Endothelial cell of umbilical vein (primary cell): ENCODE measurements at regions not wholly inside any gene's neighbourhood (a gene's known extent, or its start where the extent isn't known, plus 50 kb on each side); places are given as distances from the start of the nearest gene placed in this dataset.

Source experiments
- BruUV-seq: library from RNA; stranded (reverse); fragments of 400-500 nt; replicated peaks from 2 replicates; lab custom pipeline; 2021; lab: Mats Ljungman, UMichigan
- CTCF ChIA-PET: fragments of 300-600, 350-600 bp; sonication (Branson Sonifier 250); formaldehyde crosslinking; loops from one replicate; lab custom pipeline; 2021; ENCODE audit warnings: antibody characterized with exemption, inconsistent platforms; lab: Charles Lee
- POLR2A ChIA-PET: fragments of 300-600, 350-600 bp; sonication (Branson Sonifier 250); formaldehyde crosslinking; loops from one replicate; lab custom pipeline; 2021; ENCODE audit warnings: antibody characterized with exemption, inconsistent platforms; lab: Charles Lee
- DNase-seq: peaks from one replicate; pipeline ENCODE4 v3.0.0-alpha.2; 2011; ENCODE audit warnings: low read depth, low spot score
- FAIRE-seq: peaks from 2 replicates; lab custom pipeline; 2011; peaks lifted over from hg19 to GRCh38; lab: Jason Lieb, UNC
- H2AFZ ChIP-seq: 2 replicates; pipeline ENCODE4 v1.6.0; 2012; ENCODE audit warnings: low read depth, low read length, control low read depth, inconsistent platforms
- H3K27ac ChIP-seq: 2 replicates; pipeline ENCODE4 v1.5.1; 2011; ENCODE audit warnings: low read depth, mild to moderate bottlenecking, control low read depth, low read length, moderate library complexity; ENCODE audit not compliant: insufficient read depth
- H3K27me3 ChIP-seq, 2 experiments: 2 replicates each; pipeline versions ENCODE4 v1.6.0 to v1.6.1; 2011; ENCODE audit warnings: low read length in 2 of 2, mixed read lengths in 1 of 2; ENCODE audit not compliant: control insufficient read depth in 2 of 2, insufficient read depth in 2 of 2
- H3K36me3 ChIP-seq, 2 experiments: 2 replicates in 1 of 2; 3 replicates in 1 of 2; pipeline ENCODE4 v1.5.1; 2011; ENCODE audit warnings: low read length in 2 of 2, mild to moderate bottlenecking in 1 of 2, moderate library complexity in 1 of 2; ENCODE audit not compliant: control insufficient read depth in 2 of 2, insufficient read depth in 2 of 2; ENCODE audit errors: extremely low read depth in 1 of 2
- H3K4me1 ChIP-seq: 3 replicates; pipeline ENCODE4 v1.5.1; 2011; ENCODE audit warnings: mild to moderate bottlenecking, low read length; ENCODE audit not compliant: control insufficient read depth, insufficient read depth; ENCODE audit errors: extremely low read depth
- H3K4me2 ChIP-seq: 2 replicates; pipeline ENCODE4 v1.6.1; 2011; ENCODE audit warnings: low read length, control low read depth, mixed read lengths; ENCODE audit not compliant: insufficient read depth
- H3K4me3 ChIP-seq, 3 experiments: fragments of 200-600 bp in 1 of 3; sonication (generic), shearing (Covaris generic) in 1 of 3; replicated peaks in 1 of 3; 2 replicates each; pipeline ENCODE4 v1.5.1; 2011 to 2016; ENCODE audit warnings: control low read depth in 3 of 3, low read length in 3 of 3, mild to moderate bottlenecking in 2 of 3, inconsistent platforms in 1 of 3, low read depth in 1 of 3, moderate library complexity in 1 of 3; ENCODE audit not compliant: insufficient read depth in 1 of 3
- H3K79me2 ChIP-seq: 2 replicates; pipeline ENCODE4 v1.6.0; 2012; ENCODE audit warnings: low read length, inconsistent platforms; ENCODE audit not compliant: control insufficient read depth, insufficient read depth
- H3K9ac ChIP-seq: replicated peaks from 2 replicates; pipeline ENCODE3; 2011; ENCODE audit warnings: low read length, control low read depth; ENCODE audit not compliant: insufficient read depth; ENCODE audit errors: extremely low read depth
- H3K9me1 ChIP-seq: replicated peaks from 3 replicates; pipeline ENCODE4 v1.6.0; 2011; ENCODE audit warnings: mild to moderate bottlenecking, low read length; ENCODE audit not compliant: control insufficient read depth, insufficient read depth; ENCODE audit errors: extremely low read depth
- H3K9me3 ChIP-seq: replicated peaks from 2 replicates; pipeline ENCODE4 v1.5.1; 2012; ENCODE audit warnings: low read length, inconsistent platforms; ENCODE audit not compliant: control insufficient read depth, insufficient read depth
- H4K20me1 ChIP-seq: replicated peaks from 2 replicates; pipeline ENCODE3; 2011; ENCODE audit warnings: mild to moderate bottlenecking, low read length; ENCODE audit not compliant: control insufficient read depth, insufficient read depth; ENCODE audit errors: extremely low read depth
- CTCF ChIP-seq, 2 donors: IDR thresholded peaks; 1 replicate in 1 of 2; 2 replicates in 1 of 2; pipeline ENCODE4 v1.5.1; 2011; ENCODE audit warnings: low read length in 2 of 2, mild to moderate bottlenecking in 2 of 2, moderate library complexity in 2 of 2, control low read depth in 1 of 2, inconsistent platforms in 1 of 2, low read depth in 1 of 2; ENCODE audit not compliant: insufficient read depth in 1 of 2; ENCODE audit errors: extremely low read depth in 1 of 2
- EZH2 ChIP-seq: IDR thresholded peaks from 2 replicates; pipeline ENCODE4 v1.6.1; 2012; ENCODE audit warnings: borderline replicate concordance, low read depth, mild to moderate bottlenecking, moderate library complexity, low read length, inconsistent platforms; ENCODE audit not compliant: severe bottlenecking
- FOS ChIP-seq: IDR thresholded peaks from 2 replicates; pipeline ENCODE4 v1.6.1; 2011; ENCODE audit warnings: mild to moderate bottlenecking, low read length, moderate library complexity, borderline replicate concordance; ENCODE audit not compliant: insufficient read depth
- GATA2 ChIP-seq: IDR thresholded peaks from 2 replicates; pipeline ENCODE4 v1.7.0; 2011; ENCODE audit warnings: low read depth, mild to moderate bottlenecking, moderate library complexity, mixed read lengths, low read length; ENCODE audit not compliant: insufficient read length, insufficient read depth
- JUN ChIP-seq: IDR thresholded peaks from 2 replicates; pipeline ENCODE4 v1.6.1; 2011; ENCODE audit warnings: borderline replicate concordance, low read depth; ENCODE audit not compliant: insufficient read length, insufficient read depth
- MAX ChIP-seq: IDR thresholded peaks from 2 replicates; pipeline ENCODE4 v1.6.1; 2011; ENCODE audit not compliant: insufficient read depth, insufficient read length
- MYC ChIP-seq: IDR thresholded peaks from one replicate; pipeline ENCODE4 v1.6.1; 2011; ENCODE audit warnings: mild to moderate bottlenecking, low read depth, low read length
- POLR2A ChIP-seq: IDR thresholded peaks from 2 replicates; pipeline ENCODE4 v1.6.1; 2012; ENCODE audit warnings: low read depth, mild to moderate bottlenecking, control low read depth, low read length
- POLR2AphosphoS5 ChIP-seq: IDR thresholded peaks from 2 replicates; pipeline ENCODE4 v1.6.1; 2012; ENCODE audit warnings: low read depth, mild to moderate bottlenecking, control low read depth, low read length, moderate library complexity; ENCODE audit not compliant: insufficient read depth
- dilution Hi-C: fragments of 300-500 bp; cut with MboI; formaldehyde crosslinking; loops from one replicate; pipeline ENCODE4 v1.15.0; 2019; ENCODE audit warnings: low sequenced_read_pairs; ENCODE audit not compliant: extremely low pct_ligation_motif_present
- intact Hi-C: fragments of 100-400 bp; cut with micrococcal nuclease; formaldehyde crosslinking; loops from one replicate; pipeline ENCODE4 v1.10.0; 2022

- Histone ChIP-seq H3K27me3 (peaks cover 0 to 2% of the 10 kb centered on the region in 2 experiments), H3K9me3 (no peaks in the 10 kb centered on the region), H4K20me1 (no peaks in the 10 kb centered on the region), H3K36me3 (no peaks in the 10 kb centered on the region), H3K4me2 (no peak overlapping the region), H3K4me3 (no peak overlapping the region), H3K4me1 (no peaks in the 10 kb centered on the region), H3K9ac (no peak overlapping the region), H3K9me1 (no peaks in the 10 kb centered on the region), H3K79me2 (no peaks in the 10 kb centered on the region), H2AFZ (no peak overlapping the region), H3K27ac (no peak overlapping the region)
- FAIRE-seq = no peak
- no TSS peak for BruUV-seq
- TF ChIP-seq MAX = no peak
- TF ChIP-seq POLR2AphosphoS5 = no peak
- TF ChIP-seq CTCF (IDR thresholded peaks at IDR 0.05; ENCODE audit: extremely low read depth in 1 of 2, insufficient read depth in 1 of 2, low read depth in 1 of 2, low read length in 2 of 2) = no peak
- TF ChIP-seq GATA2 = no peak
- TF ChIP-seq JUN = no peak
- TF ChIP-seq MYC = no peak
- no peak for TF ChIP-seq EZH2
- TF ChIP-seq POLR2A = no peak
- TF ChIP-seq FOS = no peak
- dilution Hi-C loops = no loop called here
- intact Hi-C loops = no loop called here
- POLR2A ChIA-PET = no interaction called here
- CTCF ChIA-PET = no interaction called here
- DNase-seq = no peak
Measured at GRCh38 chr1:47624531-47624930, 186.7 kb downstream of the FOXD2 start.
